Naive thymus-derived CD8-positive, alpha-beta T cell (primary cell): ENCODE measurements at regions not wholly inside any gene's neighbourhood (a gene's known extent, or its start where the extent isn't known, plus 50 kb on each side); places are given as distances from the start of the nearest gene placed in this dataset.
A peak's percentile ranks its signal among the peaks of the same experiment; 100 is the strongest.

Experiments
- ATAC-seq, 2 donors: fragments of 150-1000 bp; cut with Tn5 transposase in 1 of 2; sonication (Bioruptor Pico), chemical (Tn5 transposase) in 1 of 2; 1 replicate in 1 of 2; 2 replicates in 1 of 2; pipeline ENCODE4 v1.10.0; 2021; ENCODE audit warnings: mild to moderate bottlenecking in 2 of 2, moderate library complexity in 2 of 2
- POLR2A ChIA-PET: fragments of 350-600 bp; sonication (Branson Sonifier 250); formaldehyde crosslinking; loops from one replicate; lab custom pipeline; 2021; ENCODE audit warnings: antibody characterized with exemption; lab: Charles Lee
- DNase-seq, 10 donors: peaks; one replicate each; pipeline versions ENCODE4 v3.0.0 to v3.0.0-alpha.2; 2020 to 2022
- H3K27ac Mint-ChIP-seq, 10 donors: one replicate each; pipeline ENCODE4 v1.8.0; 2020 to 2022; ENCODE audit warnings: mild to moderate bottlenecking in 10 of 10, mixed read lengths in 10 of 10, moderate library complexity in 4 of 10, inconsistent platforms in 1 of 10
- H3K27me3 Mint-ChIP-seq, 5 donors: one replicate each; pipeline ENCODE4 v1.8.0; 2021 to 2022; ENCODE audit warnings: mixed read lengths in 5 of 5
- H3K36me3 Mint-ChIP-seq, 3 donors: one replicate each; pipeline ENCODE4 v1.8.0; 2020 to 2022; ENCODE audit warnings: mixed read lengths in 3 of 3, mild to moderate bottlenecking in 2 of 3, inconsistent platforms in 1 of 3
- H3K4me1 Mint-ChIP-seq, 4 donors: one replicate each; pipeline ENCODE4 v1.8.0; 2021 to 2022; ENCODE audit warnings: mixed read lengths in 4 of 4
- H3K4me3 Mint-ChIP-seq, 10 donors: one replicate each; pipeline ENCODE4 v1.8.0; 2020 to 2022; ENCODE audit warnings: mild to moderate bottlenecking in 10 of 10, mixed read lengths in 10 of 10, moderate library complexity in 6 of 10, inconsistent platforms in 1 of 10
- H3K9me3 Mint-ChIP-seq, 9 donors: one replicate each; pipeline ENCODE4 v1.8.0; 2020 to 2022; ENCODE audit warnings: mixed read lengths in 9 of 9, mild to moderate bottlenecking in 3 of 9, inconsistent platforms in 1 of 9, moderate library complexity in 1 of 9

DNA sequence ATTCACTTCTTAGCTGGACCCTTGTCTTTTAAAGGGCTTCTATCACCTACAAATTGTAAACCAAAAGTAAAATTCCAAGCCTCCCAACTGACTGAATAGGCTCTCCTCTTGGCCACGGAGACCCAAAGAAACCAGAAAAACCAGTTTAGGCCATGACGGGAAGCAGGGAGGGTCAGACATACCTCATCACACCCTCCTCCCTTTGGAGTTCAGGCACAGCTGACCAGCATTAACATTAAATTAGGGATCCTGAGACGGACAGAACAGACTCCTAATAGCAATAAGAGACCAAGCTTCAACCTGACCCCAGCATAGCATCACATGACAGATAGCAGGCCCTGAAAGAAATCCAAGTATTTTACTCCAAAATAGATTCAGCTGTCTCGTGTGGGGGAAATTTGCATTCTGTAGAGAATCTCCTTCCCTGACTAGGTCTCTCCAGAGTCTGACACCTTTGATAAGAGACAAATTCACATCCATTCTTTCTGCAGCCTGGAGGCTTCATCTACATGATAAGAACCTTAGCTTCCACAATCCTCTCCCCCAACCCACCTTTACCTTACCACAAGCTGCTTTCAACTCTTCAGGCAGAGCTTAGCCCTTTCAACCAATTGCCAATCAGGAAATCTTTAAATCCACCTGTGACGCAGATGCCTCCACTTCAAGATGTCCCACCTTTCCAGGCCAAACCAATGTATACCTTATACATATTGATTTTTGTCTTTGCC lies 177.1 kb upstream of the RAB4A start:
- Mint-ChIP-seq H3K36me3 (no peaks in the 10 kb centered on the region), H3K9me3 (peaks cover 0 to 3% (median 0%) of the 10 kb centered on the region in 9 donors), H3K4me3 (no peak overlapping the region), H3K27ac (peak overlapping the region in 2 of 10 donors; percentile 54 to 82), H3K27me3 (peaks cover 0 to 2% (median 0%) of the 10 kb centered on the region in 5 donors), H3K4me1 (peaks cover 11 to 18% (median 15%) of the 10 kb centered on the region in 4 donors)
- ATAC-seq: no peak
- POLR2A ChIA-PET: interaction anchor here (0.6 to 1.4 kb wide), 2 partner anchors 8 to 612 kb away, joined by 3 to 5 read pairs; no protein-coding TSS in a partner anchor
- DNase-seq: no peak

DNA sequence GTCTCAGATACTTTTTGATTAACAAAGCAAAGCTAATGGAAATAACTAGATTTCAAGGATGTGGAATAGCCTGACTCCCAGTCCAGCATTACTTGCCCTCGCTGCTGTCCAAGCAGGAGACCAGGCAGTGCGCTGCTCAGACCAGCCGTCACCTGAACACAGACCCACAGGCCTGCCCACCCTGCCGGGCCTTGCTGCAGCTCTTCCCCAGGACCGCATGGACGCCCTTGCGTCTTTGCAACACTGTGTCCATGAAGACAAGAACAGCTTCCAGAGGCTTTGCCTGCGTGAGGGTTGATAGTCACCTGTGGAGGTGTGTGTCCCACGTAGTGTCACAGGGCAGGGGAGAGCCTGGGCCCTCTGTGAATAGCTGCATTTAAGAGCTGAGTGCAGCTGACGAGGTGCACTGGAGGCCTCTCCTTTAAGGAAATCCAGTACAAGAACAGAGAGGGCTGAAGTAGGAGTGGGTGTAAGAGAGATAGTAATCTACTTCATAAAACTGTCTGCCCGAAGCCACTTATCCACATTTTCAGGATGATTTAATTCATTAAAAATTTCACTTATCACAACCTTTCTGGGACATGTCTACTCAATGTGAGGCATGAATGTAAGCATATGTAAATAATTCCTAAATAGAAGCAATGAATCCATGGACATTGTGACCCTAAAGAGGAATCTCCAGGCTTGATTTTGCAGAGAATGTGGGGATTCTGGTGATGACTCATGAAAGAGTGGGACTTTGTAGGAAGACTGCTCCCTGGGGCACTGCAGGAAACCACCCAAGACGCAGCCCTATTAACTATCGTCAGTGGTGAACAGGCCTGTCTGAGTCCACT lies 176.2 kb upstream of the RAB4A start:
- Mint-ChIP-seq H3K36me3 (no peaks in the 10 kb centered on the region), H3K27me3 (peaks cover 0 to 2% (median 0%) of the 10 kb centered on the region in 5 donors), H3K4me3 (no peak overlapping the region), H3K27ac (peak overlapping the region in 1 of 10 donors; percentile 54), H3K4me1 (peaks cover 11 to 18% (median 16%) of the 10 kb centered on the region in 4 donors), H3K9me3 (peaks cover 0 to 3% (median 0%) of the 10 kb centered on the region in 9 donors)
- ATAC-seq: no peak
- POLR2A ChIA-PET: no interaction called here
- no peak for DNase-seq

DNA sequence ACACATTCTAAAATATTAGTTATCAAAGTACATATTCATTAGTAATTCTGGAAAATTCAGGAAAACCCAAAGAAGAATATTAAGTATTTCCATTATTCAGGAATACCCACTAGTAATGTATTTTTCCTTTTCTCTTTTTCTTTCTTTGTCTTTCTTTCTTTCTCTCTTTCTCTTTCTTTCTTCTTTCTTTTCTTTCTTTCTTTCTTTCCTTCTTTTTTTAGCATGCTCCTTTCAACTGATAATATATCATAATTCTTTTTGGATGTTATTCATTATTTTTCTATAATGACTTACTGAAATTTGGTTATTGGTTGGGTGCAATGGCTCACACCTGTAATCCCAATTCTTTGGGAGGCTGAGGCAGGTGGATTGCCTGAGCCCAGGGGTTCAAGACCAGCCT lies 175.6 kb upstream of the RAB4A start:
- Mint-ChIP-seq H3K4me1 (peaks cover 11 to 18% (median 16%) of the 10 kb centered on the region in 4 donors), H3K36me3 (no peaks in the 10 kb centered on the region), H3K27ac (no peak overlapping the region), H3K4me3 (no peak overlapping the region), H3K9me3 (peaks cover 0 to 3% (median 0%) of the 10 kb centered on the region in 9 donors), H3K27me3 (peaks cover 0 to 2% (median 0%) of the 10 kb centered on the region in 5 donors)
- no peak for DNase-seq
- no peak for ATAC-seq
- POLR2A ChIA-PET: no interaction called here

DNA sequence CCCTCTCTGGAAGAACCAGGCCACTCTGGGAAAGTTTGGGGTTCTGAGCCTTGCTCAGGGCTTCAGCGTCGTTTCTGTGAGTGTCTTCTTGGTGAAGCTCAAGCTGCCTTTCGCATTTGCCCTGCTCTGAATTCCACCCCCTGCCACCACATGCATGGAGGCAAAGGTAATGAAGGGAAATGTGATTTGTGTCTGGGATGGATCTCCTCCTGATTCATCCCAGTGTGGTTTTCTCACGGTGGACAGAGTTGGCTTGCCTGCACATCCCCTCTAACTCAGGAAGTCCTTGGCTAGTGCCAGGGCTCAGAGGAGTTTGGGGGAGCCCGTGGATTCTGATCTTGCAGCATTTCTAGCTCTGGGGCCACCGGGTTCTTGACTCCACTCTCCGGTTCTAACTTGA lies 173.6 kb upstream of the RAB4A start:
- Mint-ChIP-seq H3K4me3 (no peak overlapping the region), H3K9me3 (peaks cover 0 to 3% (median 0%) of the 10 kb centered on the region in 9 donors), H3K4me1 (peaks cover 10 to 14% (median 12%) of the 10 kb centered on the region in 4 donors), H3K27me3 (peaks cover 0 to 2% (median 0%) of the 10 kb centered on the region in 5 donors), H3K27ac (peak overlapping the region in 2 of 10 donors; percentile 12 to 46), H3K36me3 (no peaks in the 10 kb centered on the region)
- POLR2A ChIA-PET: no interaction called here
- DNase-seq: no peak
- no peak for ATAC-seq

DNA sequence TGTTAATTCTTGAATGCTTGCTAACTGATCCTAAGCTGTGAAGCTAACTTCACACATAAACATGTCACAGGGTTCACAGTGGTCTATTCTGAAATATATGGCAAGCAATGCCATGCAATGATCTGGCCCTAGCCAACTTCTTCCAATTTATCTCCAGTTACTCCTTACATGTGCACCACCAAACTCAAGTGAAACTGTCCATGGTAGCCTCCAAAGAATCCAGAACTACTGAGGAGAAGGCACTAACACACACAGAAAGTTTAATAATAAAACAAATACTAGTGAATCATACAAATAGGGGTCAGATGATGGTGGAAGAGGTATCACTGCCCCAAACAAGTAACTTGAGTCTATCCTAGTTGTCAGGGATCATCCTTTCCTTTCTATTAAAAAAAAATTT lies 172.6 kb upstream of the RAB4A start:
- Mint-ChIP-seq H3K36me3 (peaks cover 0 to 2% (median 0%) of the 10 kb centered on the region in 3 donors), H3K4me3 (no peak overlapping the region), H3K27me3 (peaks cover 0 to 2% (median 0%) of the 10 kb centered on the region in 5 donors), H3K9me3 (peaks cover 0 to 3% (median 0%) of the 10 kb centered on the region in 9 donors), H3K4me1 (peaks cover under 1 to 4% (median 3%) of the 10 kb centered on the region in 4 donors), H3K27ac (no peak overlapping the region)
- POLR2A ChIA-PET: no interaction called here
- DNase-seq (no peak), ATAC-seq (no peak)

- Mint-ChIP-seq H3K27me3 (peaks cover 0 to 2% (median 0%) of the 10 kb centered on the region in 5 donors), H3K4me3 (no peak overlapping the region), H3K27ac (peak overlapping the region in 1 of 10 donors; percentile 71), H3K4me1 (peaks cover 0 to 4% (median 2%) of the 10 kb centered on the region in 4 donors), H3K9me3 (peaks cover 0 to 3% (median 0%) of the 10 kb centered on the region in 9 donors), H3K36me3 (peaks cover 0 to 5% (median 0%) of the 10 kb centered on the region in 3 donors)
- no peak for ATAC-seq
- POLR2A ChIA-PET: no interaction called here
- no peak for DNase-seq
These were observed 171.9 kb upstream of the RAB4A start for GRCh38 chr1:229098903-229099578.

GRCh38 chr1:229101011-229101871 lies 169.7 kb upstream of the RAB4A start:
- DNase-seq (no peak), ATAC-seq (no peak)
- Mint-ChIP-seq H3K9me3 (peaks cover 0 to 3% (median 0%) of the 10 kb centered on the region in 9 donors), H3K36me3 (peaks cover 0 to 5% (median 0%) of the 10 kb centered on the region in 3 donors), H3K4me3 (no peak overlapping the region), H3K27me3 (peaks cover 0 to 2% (median 0%) of the 10 kb centered on the region in 5 donors), H3K27ac (peak overlapping the region in 1 of 10 donors; percentile 48), H3K4me1 (peaks cover 0 to 4% (median 2%) of the 10 kb centered on the region in 4 donors)
- POLR2A ChIA-PET: interaction anchor here (2.1 kb wide), 1 partner anchor 8 kb away, joined by 5 read pairs; no protein-coding TSS in a partner anchor

GRCh38 chr1:229102741-229103391 lies 168.0 kb upstream of the RAB4A start:
- Mint-ChIP-seq H3K4me1 (peaks cover 0 to 3% (median 1%) of the 10 kb centered on the region in 4 donors), H3K9me3 (peaks cover 0 to under 1% (median 0%) of the 10 kb centered on the region in 9 donors), H3K4me3 (no peak overlapping the region), H3K27me3 (no peaks in the 10 kb centered on the region), H3K36me3 (peaks cover 0 to 5% (median 0%) of the 10 kb centered on the region in 3 donors), H3K27ac (no peak overlapping the region)
- ATAC-seq (no peak), DNase-seq (no peak)
- POLR2A ChIA-PET: interaction anchor here (2.1 kb wide), 1 partner anchor 10 kb away, joined by 5 read pairs; no protein-coding TSS in a partner anchor

GRCh38 chr1:229104654-229105053 lies 166.3 kb upstream of the RAB4A start:
- Mint-ChIP-seq H3K27ac (no peak overlapping the region), H3K4me1 (peaks cover 0 to 2% (median under 1%) of the 10 kb centered on the region in 4 donors), H3K27me3 (peaks cover 0 to 4% (median 0%) of the 10 kb centered on the region in 5 donors), H3K4me3 (no peak overlapping the region), H3K9me3 (no peaks in the 10 kb centered on the region), H3K36me3 (peaks cover 0 to 5% (median 0%) of the 10 kb centered on the region in 3 donors)
- ATAC-seq (no peak), DNase-seq (no peak)
- POLR2A ChIA-PET: no interaction called here

DNA sequence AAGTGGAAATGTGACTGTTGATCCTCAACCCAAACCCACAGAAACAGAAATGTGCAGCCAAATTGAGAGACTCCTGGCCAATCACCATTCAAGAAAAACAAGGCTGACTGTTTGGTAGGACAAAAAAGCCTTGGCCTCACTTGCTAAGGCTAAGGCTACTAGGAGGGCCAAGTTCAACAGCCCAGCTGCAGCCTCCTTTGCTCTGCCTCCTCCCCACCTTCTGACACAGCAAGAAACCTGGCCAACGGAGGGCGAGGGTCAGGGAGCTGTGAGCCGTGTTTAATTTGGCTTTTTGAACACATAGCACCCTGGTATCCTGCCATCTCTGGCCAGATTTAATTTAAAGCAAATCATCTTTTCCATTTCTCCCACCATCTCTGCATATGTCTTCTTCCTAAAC lies 165.8 kb upstream of the RAB4A start:
- Mint-ChIP-seq H3K9me3 (no peaks in the 10 kb centered on the region), H3K27me3 (peaks cover 0 to 4% (median 0%) of the 10 kb centered on the region in 5 donors), H3K36me3 (peaks cover 0 to 5% (median 0%) of the 10 kb centered on the region in 3 donors), H3K4me1 (peaks cover 0 to 2% (median under 1%) of the 10 kb centered on the region in 4 donors), H3K4me3 (no peak overlapping the region), H3K27ac (no peak overlapping the region)
- POLR2A ChIA-PET: no interaction called here
- ATAC-seq (no peak), DNase-seq (no peak)
